ENCODE measurements at regions not wholly inside any gene's neighbourhood (a gene's known extent, or its start where the extent isn't known, plus 50 kb on each side); places are given as distances from the start of the nearest gene placed in this dataset.

DNA sequence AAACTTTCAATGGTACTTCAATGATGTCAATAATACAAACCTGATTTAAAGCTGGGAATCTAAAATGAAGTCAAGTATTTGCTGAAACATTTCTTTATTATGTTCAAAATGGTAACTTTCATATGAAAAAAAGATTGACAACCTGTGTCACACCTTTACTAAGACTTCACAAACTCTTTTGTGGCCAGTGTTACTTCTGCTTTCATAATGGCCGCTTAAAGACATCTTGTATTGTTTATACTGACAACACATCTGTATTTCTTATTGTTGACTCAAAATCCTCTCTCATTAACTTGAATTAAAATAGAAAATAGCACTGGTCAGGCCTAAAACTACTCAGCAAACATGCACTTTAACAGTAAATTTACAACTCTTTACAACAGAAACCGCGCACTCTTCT lies 312.3 kb upstream of the CNTN6 start:
- TF ChIP-seq, protein P1, sequence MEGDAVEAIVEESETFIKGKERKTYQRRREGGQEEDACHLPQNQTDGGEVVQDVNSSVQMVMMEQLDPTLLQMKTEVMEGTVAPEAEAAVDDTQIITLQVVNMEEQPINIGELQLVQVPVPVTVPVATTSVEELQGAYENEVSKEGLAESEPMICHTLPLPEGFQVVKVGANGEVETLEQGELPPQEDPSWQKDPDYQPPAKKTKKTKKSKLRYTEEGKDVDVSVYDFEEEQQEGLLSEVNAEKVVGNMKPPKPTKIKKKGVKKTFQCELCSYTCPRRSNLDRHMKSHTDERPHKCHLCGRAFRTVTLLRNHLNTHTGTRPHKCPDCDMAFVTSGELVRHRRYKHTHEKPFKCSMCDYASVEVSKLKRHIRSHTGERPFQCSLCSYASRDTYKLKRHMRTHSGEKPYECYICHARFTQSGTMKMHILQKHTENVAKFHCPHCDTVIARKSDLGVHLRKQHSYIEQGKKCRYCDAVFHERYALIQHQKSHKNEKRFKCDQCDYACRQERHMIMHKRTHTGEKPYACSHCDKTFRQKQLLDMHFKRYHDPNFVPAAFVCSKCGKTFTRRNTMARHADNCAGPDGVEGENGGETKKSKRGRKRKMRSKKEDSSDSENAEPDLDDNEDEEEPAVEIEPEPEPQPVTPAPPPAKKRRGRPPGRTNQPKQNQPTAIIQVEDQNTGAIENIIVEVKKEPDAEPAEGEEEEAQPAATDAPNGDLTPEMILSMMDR (IDR thresholded peaks at IDR 0.05), result no peak
- TF ChIP-seq POLR2A (IDR thresholded peaks at IDR 0.05), result no peak
